Activated naive CD4-positive, alpha-beta T cell treated with anti-CD3 and anti-CD28 coated beads for 36 hours (primary cell): ENCODE measurements at regions not wholly inside any gene's neighbourhood (a gene's known extent, or its start where the extent isn't known, plus 50 kb on each side); places are given as distances from the start of the nearest gene placed in this dataset.

Experiments
- CTCF ChIA-PET: fragments of 350-600 bp; sonication (Branson Sonifier 250); formaldehyde crosslinking; loops from one replicate; lab custom pipeline; 2021; ENCODE audit warnings: antibody characterized with exemption; lab: Charles Lee
- DNase-seq: peaks from one replicate; pipeline ENCODE4 v3.0.0-alpha.2; 2020
- H3K27ac Mint-ChIP-seq: one replicate; pipeline ENCODE4 v1.8.0; 2021; ENCODE audit warnings: mild to moderate bottlenecking, mixed read lengths
- H3K27me3 Mint-ChIP-seq: one replicate; pipeline ENCODE4 v1.8.0; 2021; ENCODE audit warnings: low read depth, mixed read lengths
- H3K36me3 Mint-ChIP-seq: one replicate; pipeline ENCODE4 v1.8.0; 2021; ENCODE audit warnings: low read depth, mixed read lengths
- H3K4me1 Mint-ChIP-seq: one replicate; pipeline ENCODE4 v1.8.0; 2021; ENCODE audit warnings: low read depth, mixed read lengths
- H3K4me3 Mint-ChIP-seq: one replicate; pipeline ENCODE4 v1.8.0; 2021; ENCODE audit warnings: mild to moderate bottlenecking, moderate library complexity, mixed read lengths
- H3K9me3 Mint-ChIP-seq: one replicate; pipeline ENCODE4 v1.8.0; 2021; ENCODE audit warnings: mixed read lengths
- intact Hi-C: fragments of 100-400 bp; cut with micrococcal nuclease; formaldehyde crosslinking; loops from one replicate; pipeline ENCODE4 v1.15.1; 2023

GRCh38 chr14:39755269-39755878 lies 323.1 kb upstream of the FBXO33 start:
- no peaks in the 10 kb centered on the region for H3K4me1 Mint-ChIP-seq
- no peak overlapping the region for H3K4me3 Mint-ChIP-seq
- no peak overlapping the region for H3K27ac Mint-ChIP-seq
- intact Hi-C loops: no loop called here
- no peaks in the 10 kb centered on the region for H3K9me3 Mint-ChIP-seq
- no peaks in the 10 kb centered on the region for H3K36me3 Mint-ChIP-seq
- H3K27me3 Mint-ChIP-seq: no peaks in the 10 kb centered on the region
- DNase-seq: no peak
- CTCF ChIA-PET: no interaction called here

GRCh38 chr14:39740454-39740853 lies 308.2 kb upstream of the FBXO33 start:
- no peaks in the 10 kb centered on the region for H3K36me3 Mint-ChIP-seq
- H3K4me3 Mint-ChIP-seq: no peak overlapping the region
- peaks cover 2% of the 10 kb centered on the region for H3K9me3 Mint-ChIP-seq
- H3K27me3 Mint-ChIP-seq: no peaks in the 10 kb centered on the region
- intact Hi-C loops: no loop called here
- no peaks in the 10 kb centered on the region for H3K4me1 Mint-ChIP-seq
- CTCF ChIA-PET: no interaction called here
- no peak overlapping the region for H3K27ac Mint-ChIP-seq
- no peak for DNase-seq

DNA sequence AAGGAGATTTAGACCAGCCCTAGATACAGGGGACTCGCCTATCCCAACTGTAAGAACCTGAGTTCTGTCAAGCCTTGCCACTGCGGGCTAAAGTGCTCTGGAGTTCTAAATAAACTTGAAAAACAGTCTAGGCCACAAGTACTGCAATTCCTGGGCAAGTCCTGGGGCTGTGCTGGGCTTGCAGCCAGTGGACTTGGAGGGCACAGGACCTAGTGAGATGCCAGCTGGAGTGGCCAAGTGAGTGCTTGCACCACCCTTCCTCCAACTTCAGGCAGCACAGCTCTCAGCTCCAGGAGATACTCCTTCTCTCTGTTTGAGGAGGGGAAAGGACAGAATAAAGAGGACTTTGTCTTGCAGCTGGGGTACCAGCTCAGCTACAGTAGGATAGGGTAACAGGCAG lies 307.6 kb upstream of the FBXO33 start:
- intact Hi-C loops: no loop called here
- Mint-ChIP-seq H3K4me3 (no peak overlapping the region), H3K27me3 (no peaks in the 10 kb centered on the region), H3K4me1 (no peaks in the 10 kb centered on the region), H3K9me3 (peaks cover 2% of the 10 kb centered on the region), H3K27ac (no peak overlapping the region), H3K36me3 (no peaks in the 10 kb centered on the region)
- DNase-seq: no peak
- CTCF ChIA-PET: no interaction called here

- no peaks in the 10 kb centered on the region for H3K36me3 Mint-ChIP-seq
- CTCF ChIA-PET: interaction anchor here (0.6 kb wide), 1 partner anchor 1141 kb away, joined by 4 read pairs; no protein-coding TSS in a partner anchor
- no peak for DNase-seq
Measured at GRCh38 chr14:39734306-39734705, 302.1 kb upstream of the FBXO33 start.

GRCh38 chr14:39733741-39734140 lies 301.5 kb upstream of the FBXO33 start:
- Mint-ChIP-seq H3K27ac (no peak overlapping the region), H3K27me3 (no peaks in the 10 kb centered on the region), H3K36me3 (no peaks in the 10 kb centered on the region), H3K9me3 (peaks cover 3% of the 10 kb centered on the region), H3K4me1 (no peaks in the 10 kb centered on the region), H3K4me3 (no peak overlapping the region)
- DNase-seq: no peak
- CTCF ChIA-PET: interaction anchor here (0.6 kb wide), 1 partner anchor 45 kb away, joined by 3 read pairs; no protein-coding TSS in a partner anchor
- intact Hi-C loops: no loop called here

More at GRCh38 chr14:39734306-39734705, 302.1 kb upstream of the FBXO33 start:
- Mint-ChIP-seq H3K27ac (no peak overlapping the region), H3K4me3 (no peak overlapping the region), H3K4me1 (no peaks in the 10 kb centered on the region), H3K27me3 (no peaks in the 10 kb centered on the region), H3K9me3 (peaks cover 3% of the 10 kb centered on the region)
- intact Hi-C loops: no loop called here

DNA sequence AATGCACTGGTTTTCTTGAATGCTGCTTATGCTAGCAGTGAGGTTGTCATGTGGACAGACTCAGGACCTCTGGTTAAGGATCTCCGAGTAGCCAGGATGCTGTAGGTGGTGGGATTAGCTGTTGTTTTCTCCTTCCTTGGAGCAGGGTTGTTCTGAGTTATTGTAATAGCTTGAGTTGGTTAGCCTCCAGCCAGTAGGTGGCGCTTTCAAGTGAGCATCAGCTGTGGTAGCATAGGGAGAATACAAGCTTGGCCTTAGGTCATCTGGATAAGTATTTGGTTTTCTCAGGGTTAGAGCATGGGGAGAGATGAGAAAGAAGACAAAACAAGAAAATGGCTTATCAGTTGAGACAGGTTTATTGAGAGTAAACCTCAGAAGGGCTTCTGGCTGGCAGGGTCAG lies 299.7 kb upstream of the FBXO33 start:
- Mint-ChIP-seq H3K27ac (no peak overlapping the region), H3K27me3 (no peaks in the 10 kb centered on the region), H3K36me3 (no peaks in the 10 kb centered on the region), H3K4me3 (no peak overlapping the region), H3K9me3 (peaks cover 1% of the 10 kb centered on the region), H3K4me1 (no peaks in the 10 kb centered on the region)
- DNase-seq: peak; percentile 16
- CTCF ChIA-PET: interaction anchor here (1.0 to 1.9 kb wide), 5 partner anchors 9 to 19 kb away, joined by 3 to 7 read pairs (median 4); no protein-coding TSS in a partner anchor
- intact Hi-C loops: no loop called here

- H3K4me1 Mint-ChIP-seq: no peaks in the 10 kb centered on the region
- CTCF ChIA-PET: no interaction called here
- peaks cover 1% of the 10 kb centered on the region for H3K9me3 Mint-ChIP-seq
- H3K4me3 Mint-ChIP-seq: no peak overlapping the region
- H3K27me3 Mint-ChIP-seq: no peaks in the 10 kb centered on the region
- no peaks in the 10 kb centered on the region for H3K36me3 Mint-ChIP-seq
- no peak overlapping the region for H3K27ac Mint-ChIP-seq
- DNase-seq: no peak
- intact Hi-C loops: no loop called here
Measured at GRCh38 chr14:39726563-39726962, 294.3 kb upstream of the FBXO33 start.

DNA sequence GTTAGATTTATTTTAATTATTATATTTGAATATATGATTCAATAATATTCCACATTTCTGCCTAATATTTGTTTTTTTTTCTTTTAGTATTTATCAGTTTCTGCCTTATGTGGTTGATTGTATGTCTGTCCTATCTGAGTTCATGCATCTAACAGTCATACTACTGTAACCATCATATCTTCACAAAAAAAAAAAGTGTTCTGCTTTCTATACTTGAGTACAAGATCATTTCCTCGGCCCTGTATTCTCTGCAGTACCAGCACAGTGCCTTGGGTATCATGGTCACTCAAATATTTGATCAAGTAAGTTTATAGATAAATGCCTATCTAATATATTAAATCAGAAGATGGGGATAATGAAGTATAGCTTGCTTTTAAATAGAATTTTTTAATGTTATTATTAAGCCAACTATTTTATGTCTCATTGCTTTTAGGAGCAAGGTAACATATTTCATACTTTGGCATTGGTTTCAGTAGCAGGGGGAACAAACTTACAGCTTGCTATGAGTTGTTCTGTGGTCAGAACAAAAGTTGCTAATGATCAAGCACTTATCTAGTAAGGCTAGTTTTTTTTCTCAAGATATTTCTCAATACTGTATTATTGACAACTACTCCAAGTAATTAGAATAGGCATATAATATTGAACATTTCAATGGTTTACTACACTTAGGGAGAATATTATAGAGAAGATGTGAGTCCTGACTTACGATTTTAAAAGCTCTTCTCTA lies 290.5 kb upstream of the FBXO33 start:
- DNase-seq: no peak
- intact Hi-C loops: no loop called here
- no peaks in the 10 kb centered on the region for H3K36me3 Mint-ChIP-seq
- no peak overlapping the region for H3K27ac Mint-ChIP-seq
- no peaks in the 10 kb centered on the region for H3K4me1 Mint-ChIP-seq
- no peaks in the 10 kb centered on the region for H3K27me3 Mint-ChIP-seq
- CTCF ChIA-PET: interaction anchor here (0.6 to 1.8 kb wide), 2 partner anchors 9 to 73 kb away, joined by 3 to 7 read pairs; no protein-coding TSS in a partner anchor
- H3K9me3 Mint-ChIP-seq: no peaks in the 10 kb centered on the region
- no peak overlapping the region for H3K4me3 Mint-ChIP-seq

- Mint-ChIP-seq H3K4me1 (no peaks in the 10 kb centered on the region), H3K9me3 (no peaks in the 10 kb centered on the region), H3K36me3 (no peaks in the 10 kb centered on the region), H3K27me3 (no peaks in the 10 kb centered on the region), H3K27ac (no peak overlapping the region), H3K4me3 (no peak overlapping the region)
- intact Hi-C loops: no loop called here
- DNase-seq: no peak
- CTCF ChIA-PET: interaction anchor here (1.5 kb wide), 1 partner anchor 15 kb away, joined by 6 read pairs; no protein-coding TSS in a partner anchor
Measured at GRCh38 chr14:39716987-39717570, 284.8 kb upstream of the FBXO33 start.

DNA sequence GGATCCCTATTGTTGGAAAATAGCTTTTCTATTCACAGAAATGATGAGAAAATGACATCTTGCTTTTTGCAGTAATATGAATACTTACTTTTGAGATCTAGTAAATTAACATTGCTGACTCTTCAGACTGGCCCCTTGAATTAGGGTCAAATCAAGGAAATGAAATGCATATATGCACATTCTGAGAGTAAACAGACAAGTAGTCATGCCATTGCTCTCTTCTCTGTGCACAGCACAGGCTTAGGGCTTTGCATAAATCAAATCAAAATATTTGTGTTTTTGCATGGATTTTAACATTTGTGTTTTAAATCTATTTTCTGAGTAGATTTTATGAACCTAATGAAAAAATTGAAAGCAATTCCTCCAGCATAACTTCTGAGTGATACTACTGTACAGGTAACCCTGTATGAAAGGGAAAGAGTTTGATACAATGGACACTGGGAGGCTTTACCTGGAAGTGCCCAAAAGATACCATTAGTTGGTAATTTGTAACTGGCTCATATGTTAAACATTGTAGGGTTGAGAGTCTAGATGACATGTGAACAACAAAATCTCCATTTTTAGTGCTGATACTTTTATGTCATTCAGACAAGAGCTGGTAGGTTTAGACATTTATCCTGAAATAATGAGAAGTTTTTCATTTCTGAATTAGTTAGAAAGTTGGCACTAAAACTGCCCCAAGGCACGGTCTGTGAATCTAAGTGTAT lies 280.2 kb upstream of the FBXO33 start:
- DNase-seq: no peak
- no peak overlapping the region for H3K4me3 Mint-ChIP-seq
- intact Hi-C loops: no loop called here
- H3K27me3 Mint-ChIP-seq: no peaks in the 10 kb centered on the region
- H3K36me3 Mint-ChIP-seq: no peaks in the 10 kb centered on the region
- H3K9me3 Mint-ChIP-seq: peaks cover 2% of the 10 kb centered on the region
- no peak overlapping the region for H3K27ac Mint-ChIP-seq
- H3K4me1 Mint-ChIP-seq: no peaks in the 10 kb centered on the region
- CTCF ChIA-PET: interaction anchor here (1.7 kb wide), 1 partner anchor 19 kb away, joined by 4 read pairs; no protein-coding TSS in a partner anchor

DNA sequence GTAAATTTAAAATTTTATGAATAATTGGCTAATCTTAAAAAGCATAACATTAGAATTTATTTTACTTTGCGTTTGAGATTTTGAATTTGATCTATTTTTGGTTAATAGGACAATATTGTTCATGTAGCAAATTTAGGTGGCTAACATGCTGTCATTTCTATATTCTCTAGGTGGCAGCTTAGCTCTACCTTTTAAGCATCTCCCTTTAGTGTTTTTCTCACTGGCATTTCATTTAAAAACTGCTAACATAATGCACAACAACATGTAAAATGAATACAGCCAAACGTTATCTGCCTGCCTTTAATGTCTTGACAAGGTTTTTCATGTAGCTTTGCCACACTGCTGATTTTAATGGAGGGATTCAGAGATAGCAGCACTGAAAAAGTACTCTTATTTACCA lies 272.4 kb upstream of the FBXO33 start:
- no peak overlapping the region for H3K4me3 Mint-ChIP-seq
- peaks cover 3% of the 10 kb centered on the region for H3K36me3 Mint-ChIP-seq
- intact Hi-C loops: no loop called here
- H3K9me3 Mint-ChIP-seq: peaks cover 11% of the 10 kb centered on the region
- CTCF ChIA-PET: no interaction called here
- H3K27me3 Mint-ChIP-seq: no peaks in the 10 kb centered on the region
- H3K27ac Mint-ChIP-seq: no peak overlapping the region
- no peak for DNase-seq
- no peaks in the 10 kb centered on the region for H3K4me1 Mint-ChIP-seq

GRCh38 chr14:39694341-39694740 lies 262.1 kb upstream of the FBXO33 start:
- CTCF ChIA-PET: no interaction called here
- H3K4me1 Mint-ChIP-seq: peaks cover 2% of the 10 kb centered on the region
- H3K27ac Mint-ChIP-seq: no peak overlapping the region
- no peak for DNase-seq
- intact Hi-C loops: no loop called here
- peaks cover 1% of the 10 kb centered on the region for H3K36me3 Mint-ChIP-seq
- no peaks in the 10 kb centered on the region for H3K27me3 Mint-ChIP-seq
- peaks cover 8% of the 10 kb centered on the region for H3K9me3 Mint-ChIP-seq
- H3K4me3 Mint-ChIP-seq: no peak overlapping the region
